ENCODE measurements at regions not wholly inside any gene's neighbourhood (a gene's known extent, or its start where the extent isn't known, plus 50 kb on each side); places are given as distances from the start of the nearest gene placed in this dataset.

DNA sequence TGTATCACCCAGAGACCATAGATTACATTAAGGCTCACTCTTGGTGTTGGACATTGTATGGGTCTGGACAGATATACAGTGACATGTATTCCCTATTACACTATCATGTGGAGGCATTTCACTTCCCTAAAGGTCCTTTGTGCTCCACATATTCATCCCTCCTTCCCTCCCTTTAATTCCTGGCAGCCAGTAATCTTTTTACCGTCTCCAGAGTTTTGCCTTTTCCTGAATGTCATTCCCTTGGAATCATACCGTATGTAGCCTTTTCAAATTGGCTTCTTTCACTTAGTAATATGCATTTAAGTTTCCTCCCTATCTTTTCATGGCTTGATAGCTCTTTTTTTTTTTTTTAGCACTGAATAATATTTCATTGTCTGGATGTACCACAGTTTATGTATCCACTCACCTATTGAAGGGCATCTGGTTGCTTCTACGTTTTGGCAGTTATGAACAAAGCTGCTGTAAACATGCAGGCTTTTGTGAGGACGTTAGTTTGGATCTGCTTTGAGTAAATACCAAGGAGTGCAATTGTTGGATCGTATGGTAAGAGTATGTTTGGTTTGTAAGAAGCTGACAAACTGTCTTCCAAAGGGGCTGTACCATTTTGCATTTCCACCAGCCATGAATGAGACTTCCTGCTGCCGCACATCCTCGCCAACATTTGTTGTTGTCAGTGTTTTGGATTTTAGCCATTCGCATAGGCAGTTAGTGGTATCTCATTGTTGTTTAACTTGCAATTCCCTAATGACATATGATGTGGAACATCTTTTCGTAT, 122.1 kb upstream of the SMIM23 start:
- no peaks in the 10 kb centered on the region for H3K36me3 Mint-ChIP-seq (ENCODE audit: low read depth)
- no peak overlapping the region for H3K27ac Mint-ChIP-seq
- DNase-seq = no peak
- H3K9me3 Mint-ChIP-seq = no peaks in the 10 kb centered on the region
- H3K4me3 Mint-ChIP-seq = no peak overlapping the region
- peaks cover 37% of the 10 kb centered on the region for H3K4me1 Mint-ChIP-seq
- TF ChIP-seq, protein P1, sequence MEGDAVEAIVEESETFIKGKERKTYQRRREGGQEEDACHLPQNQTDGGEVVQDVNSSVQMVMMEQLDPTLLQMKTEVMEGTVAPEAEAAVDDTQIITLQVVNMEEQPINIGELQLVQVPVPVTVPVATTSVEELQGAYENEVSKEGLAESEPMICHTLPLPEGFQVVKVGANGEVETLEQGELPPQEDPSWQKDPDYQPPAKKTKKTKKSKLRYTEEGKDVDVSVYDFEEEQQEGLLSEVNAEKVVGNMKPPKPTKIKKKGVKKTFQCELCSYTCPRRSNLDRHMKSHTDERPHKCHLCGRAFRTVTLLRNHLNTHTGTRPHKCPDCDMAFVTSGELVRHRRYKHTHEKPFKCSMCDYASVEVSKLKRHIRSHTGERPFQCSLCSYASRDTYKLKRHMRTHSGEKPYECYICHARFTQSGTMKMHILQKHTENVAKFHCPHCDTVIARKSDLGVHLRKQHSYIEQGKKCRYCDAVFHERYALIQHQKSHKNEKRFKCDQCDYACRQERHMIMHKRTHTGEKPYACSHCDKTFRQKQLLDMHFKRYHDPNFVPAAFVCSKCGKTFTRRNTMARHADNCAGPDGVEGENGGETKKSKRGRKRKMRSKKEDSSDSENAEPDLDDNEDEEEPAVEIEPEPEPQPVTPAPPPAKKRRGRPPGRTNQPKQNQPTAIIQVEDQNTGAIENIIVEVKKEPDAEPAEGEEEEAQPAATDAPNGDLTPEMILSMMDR (IDR thresholded peaks at IDR 0.05) = no peak
- peaks cover 6% of the 10 kb centered on the region for H3K27me3 Mint-ChIP-seq (ENCODE audit: low read depth, poor library complexity)

DNA sequence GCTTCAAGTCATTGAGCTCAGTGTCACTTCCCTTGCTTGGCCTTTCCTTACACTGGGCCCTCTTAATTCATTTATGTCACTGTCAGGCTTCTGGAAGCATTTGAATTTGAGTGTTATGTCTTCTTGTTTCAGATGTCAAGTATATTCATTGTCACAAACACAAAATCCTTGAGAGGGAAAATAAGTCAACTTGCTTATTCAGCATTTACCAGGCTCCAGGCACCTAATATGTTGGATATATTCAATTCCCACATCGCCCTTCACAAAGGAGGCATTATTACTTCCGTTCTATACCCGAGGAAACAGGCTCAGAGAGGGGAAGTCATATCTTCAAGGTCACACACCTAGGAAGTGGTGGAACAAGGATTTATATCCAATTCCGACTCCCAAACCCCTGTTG, 121.1 kb upstream of the SMIM23 start:
- peaks cover 28% of the 10 kb centered on the region for H3K4me1 Mint-ChIP-seq
- no peak overlapping the region for H3K4me3 Mint-ChIP-seq
- DNase-seq = no peak
- TF ChIP-seq, protein P1 (IDR thresholded peaks at IDR 0.05) = no peak
- H3K27ac Mint-ChIP-seq = no peak overlapping the region
- H3K27me3 Mint-ChIP-seq (ENCODE audit: low read depth, poor library complexity) = peaks cover 4% of the 10 kb centered on the region
- no peaks in the 10 kb centered on the region for H3K36me3 Mint-ChIP-seq (ENCODE audit: low read depth)
- no peaks in the 10 kb centered on the region for H3K9me3 Mint-ChIP-seq

DNA sequence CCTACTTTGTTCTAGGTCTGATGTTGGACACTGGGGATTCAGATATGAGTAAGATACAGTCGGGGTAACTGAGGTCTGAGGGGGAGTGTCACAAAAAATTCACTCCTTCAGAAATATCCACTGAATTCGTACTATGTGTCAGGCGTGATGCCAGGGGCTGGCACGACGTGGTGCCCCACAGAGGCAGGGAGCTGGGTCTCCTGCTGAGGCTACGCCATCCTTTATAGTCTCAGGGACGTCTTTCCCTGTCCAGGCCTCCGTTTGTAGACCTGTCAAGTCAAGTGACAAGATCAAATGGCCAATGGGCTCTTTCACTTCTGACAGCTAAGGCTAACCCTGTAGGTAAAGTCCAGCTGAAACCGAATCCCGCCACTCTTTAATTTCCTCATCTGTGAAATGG, 118.8 kb upstream of the SMIM23 start:
- no peak overlapping the region for H3K27ac Mint-ChIP-seq

DNA sequence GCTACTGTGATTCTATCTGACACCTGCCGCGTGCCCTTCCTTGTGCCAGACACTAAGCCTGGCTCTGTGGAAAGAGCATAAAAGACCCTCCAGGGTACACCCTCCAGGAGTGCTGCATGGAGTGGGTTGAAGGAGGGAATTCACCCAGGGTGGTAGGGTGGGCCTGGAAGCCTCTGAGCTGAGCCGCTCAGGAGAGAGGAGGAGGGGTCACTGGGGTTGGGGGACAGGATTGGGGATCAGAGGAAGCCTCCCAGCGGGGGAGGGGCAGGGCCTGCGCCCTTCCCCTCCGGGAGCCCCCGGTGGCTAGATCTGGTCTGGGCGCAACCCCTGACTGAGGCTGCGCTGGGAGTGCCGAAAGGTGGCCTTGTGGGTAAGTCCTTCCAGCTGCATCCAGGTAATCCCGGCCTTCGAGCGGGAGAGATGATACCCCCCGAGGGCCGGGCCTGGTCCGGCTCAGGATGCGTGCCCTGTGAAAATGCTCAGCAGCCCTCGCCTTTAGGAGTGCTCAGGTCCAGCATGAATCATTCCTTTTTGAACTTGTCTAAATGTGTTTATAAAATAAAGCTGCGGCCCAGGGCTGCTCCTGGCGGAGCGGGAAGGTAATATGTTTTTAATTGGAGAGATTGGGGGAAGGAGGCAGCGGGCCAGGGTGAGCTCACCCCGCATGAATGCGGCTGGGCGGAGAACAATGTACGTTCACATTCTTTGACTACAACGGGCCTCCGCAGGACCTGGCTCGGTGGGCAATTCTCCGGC, 118.1 kb upstream of the SMIM23 start:
- Mint-ChIP-seq H3K4me1 (peaks cover 11% of the 10 kb centered on the region), H3K27ac (no peak overlapping the region), H3K4me3 (no peak overlapping the region), H3K27me3 (ENCODE audit: low read depth, poor library complexity) (peaks cover 4% of the 10 kb centered on the region), H3K36me3 (ENCODE audit: low read depth) (no peaks in the 10 kb centered on the region), H3K9me3 (no peaks in the 10 kb centered on the region)
- peak; percentile 13 for DNase-seq
- TF ChIP-seq, protein P1 (IDR thresholded peaks at IDR 0.05) = no peak

More for the DNA sequence above, 118.8 kb upstream of the SMIM23 start:
- Mint-ChIP-seq H3K36me3 (ENCODE audit: low read depth) (no peaks in the 10 kb centered on the region), H3K4me1 (peaks cover 13% of the 10 kb centered on the region), H3K9me3 (no peaks in the 10 kb centered on the region), H3K27me3 (ENCODE audit: low read depth, poor library complexity) (peaks cover 4% of the 10 kb centered on the region), H3K4me3 (no peak overlapping the region)
- DNase-seq = no peak
- TF ChIP-seq, protein P1 (IDR thresholded peaks at IDR 0.05) = no peak

DNA sequence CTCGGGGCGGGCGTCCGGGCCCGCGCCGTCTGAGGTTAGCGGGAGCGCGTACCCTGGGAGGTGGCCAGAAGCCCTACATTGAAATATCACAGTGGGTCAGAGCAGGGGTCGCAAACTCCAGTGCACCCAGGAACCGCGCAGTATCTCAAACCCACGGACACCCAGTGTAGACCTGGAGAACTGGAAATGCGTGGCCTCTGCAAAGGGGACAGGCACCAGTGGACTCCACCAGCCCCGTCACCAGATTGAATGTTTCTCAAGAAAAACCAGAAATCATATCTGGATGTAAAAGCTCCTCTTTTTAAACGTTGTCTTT, 117.6 kb upstream of the SMIM23 start:
- peaks cover 4% of the 10 kb centered on the region for H3K27me3 Mint-ChIP-seq (ENCODE audit: low read depth, poor library complexity)
- H3K36me3 Mint-ChIP-seq (ENCODE audit: low read depth) = no peaks in the 10 kb centered on the region
- no peak overlapping the region for H3K4me3 Mint-ChIP-seq
- TF ChIP-seq, protein P1 (IDR thresholded peaks at IDR 0.05) = no peak
- no peak overlapping the region for H3K27ac Mint-ChIP-seq
- peaks cover 11% of the 10 kb centered on the region for H3K4me1 Mint-ChIP-seq
- no peaks in the 10 kb centered on the region for H3K9me3 Mint-ChIP-seq
- no peak for DNase-seq
